ENCODE measurements at regions not wholly inside any gene's neighbourhood (a gene's known extent, or its start where the extent isn't known, plus 50 kb on each side); places are given as distances from the start of the nearest gene placed in this dataset.

DNA sequence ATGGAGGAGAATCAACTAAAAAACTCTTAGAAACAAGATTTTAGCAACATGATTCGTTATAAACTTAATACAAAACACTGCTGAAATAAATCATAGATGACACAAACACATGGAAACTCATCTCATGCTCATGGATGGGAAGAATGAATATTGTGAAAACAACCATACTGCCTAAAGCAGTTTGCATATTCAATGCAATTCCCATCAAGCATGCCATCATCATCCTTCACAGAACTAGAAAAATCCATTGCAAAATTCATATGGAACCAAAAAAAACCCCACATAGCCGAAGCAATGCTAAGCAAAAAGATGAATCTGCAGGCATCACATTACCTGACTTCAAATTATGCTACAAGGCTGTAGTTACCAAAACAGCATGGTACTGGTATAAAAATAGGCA, 1015.8 kb upstream of the GRIA3 start:
- TF ChIP-seq, protein P1, sequence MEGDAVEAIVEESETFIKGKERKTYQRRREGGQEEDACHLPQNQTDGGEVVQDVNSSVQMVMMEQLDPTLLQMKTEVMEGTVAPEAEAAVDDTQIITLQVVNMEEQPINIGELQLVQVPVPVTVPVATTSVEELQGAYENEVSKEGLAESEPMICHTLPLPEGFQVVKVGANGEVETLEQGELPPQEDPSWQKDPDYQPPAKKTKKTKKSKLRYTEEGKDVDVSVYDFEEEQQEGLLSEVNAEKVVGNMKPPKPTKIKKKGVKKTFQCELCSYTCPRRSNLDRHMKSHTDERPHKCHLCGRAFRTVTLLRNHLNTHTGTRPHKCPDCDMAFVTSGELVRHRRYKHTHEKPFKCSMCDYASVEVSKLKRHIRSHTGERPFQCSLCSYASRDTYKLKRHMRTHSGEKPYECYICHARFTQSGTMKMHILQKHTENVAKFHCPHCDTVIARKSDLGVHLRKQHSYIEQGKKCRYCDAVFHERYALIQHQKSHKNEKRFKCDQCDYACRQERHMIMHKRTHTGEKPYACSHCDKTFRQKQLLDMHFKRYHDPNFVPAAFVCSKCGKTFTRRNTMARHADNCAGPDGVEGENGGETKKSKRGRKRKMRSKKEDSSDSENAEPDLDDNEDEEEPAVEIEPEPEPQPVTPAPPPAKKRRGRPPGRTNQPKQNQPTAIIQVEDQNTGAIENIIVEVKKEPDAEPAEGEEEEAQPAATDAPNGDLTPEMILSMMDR (IDR thresholded peaks at IDR 0.05; ENCODE audit: low read length): no peak
- TF ChIP-seq EZH2 (optimal IDR thresholded peaks at IDR 0.05; ENCODE audit: low read depth, low read length) (no peak), EZH2phosphoT487 (IDR thresholded peaks at IDR 0.05; ENCODE audit: low read length) (no peak)
